Neutrophil (primary cell): ENCODE measurements at regions not wholly inside any gene's neighbourhood (a gene's known extent, or its start where the extent isn't known, plus 50 kb on each side); places are given as distances from the start of the nearest gene placed in this dataset.

Source experiments
- H3K27ac ChIP-seq: fragments of 200-600 bp; sonication (generic); 2 replicates; pipeline ENCODE4 v1.5.1; 2016; ENCODE audit warnings: mild to moderate bottlenecking, moderate library complexity
- H3K27me3 ChIP-seq: fragments of 200-600 bp; sonication (generic); 2 replicates; pipeline ENCODE4 v1.6.0; 2016; ENCODE audit warnings: mild to moderate bottlenecking
- H3K36me3 ChIP-seq: fragments of 200-600 bp; sonication (generic); 2 replicates; pipeline ENCODE4 v1.5.1; 2017
- H3K4me1 ChIP-seq, 2 experiments: fragments of 200-600 bp in 1 of 2; sonication (generic) in 1 of 2; 1 replicate in 1 of 2; 2 replicates in 1 of 2; pipeline versions ENCODE4 v1.5.1 to v1.6.1; 2013 to 2016; ENCODE audit warnings: low read depth in 1 of 2, low read length in 1 of 2, mild to moderate bottlenecking in 1 of 2, moderate library complexity in 1 of 2; ENCODE audit not compliant: control insufficient read depth in 1 of 2, insufficient read depth in 1 of 2
- H3K4me3 ChIP-seq, 2 experiments: fragments of 200-600 bp in 1 of 2; sonication (generic) in 1 of 2; 1 replicate in 1 of 2; 2 replicates in 1 of 2; pipeline ENCODE4 v1.5.1; 2013 to 2016; ENCODE audit warnings: low read depth in 1 of 2, low read length in 1 of 2, mild to moderate bottlenecking in 1 of 2, moderate library complexity in 1 of 2
- H3K9me3 ChIP-seq: fragments of 200-600 bp; sonication (generic); 2 replicates; pipeline ENCODE4 v1.5.1; 2016
- TF ChIP-seq, protein P1 (sequence below): fragments of 200-600 bp; sonication (generic); IDR thresholded peaks from 2 replicates; pipeline ENCODE4 v1.5.1; 2016; ENCODE audit warnings: antibody characterized with exemption

DNA sequence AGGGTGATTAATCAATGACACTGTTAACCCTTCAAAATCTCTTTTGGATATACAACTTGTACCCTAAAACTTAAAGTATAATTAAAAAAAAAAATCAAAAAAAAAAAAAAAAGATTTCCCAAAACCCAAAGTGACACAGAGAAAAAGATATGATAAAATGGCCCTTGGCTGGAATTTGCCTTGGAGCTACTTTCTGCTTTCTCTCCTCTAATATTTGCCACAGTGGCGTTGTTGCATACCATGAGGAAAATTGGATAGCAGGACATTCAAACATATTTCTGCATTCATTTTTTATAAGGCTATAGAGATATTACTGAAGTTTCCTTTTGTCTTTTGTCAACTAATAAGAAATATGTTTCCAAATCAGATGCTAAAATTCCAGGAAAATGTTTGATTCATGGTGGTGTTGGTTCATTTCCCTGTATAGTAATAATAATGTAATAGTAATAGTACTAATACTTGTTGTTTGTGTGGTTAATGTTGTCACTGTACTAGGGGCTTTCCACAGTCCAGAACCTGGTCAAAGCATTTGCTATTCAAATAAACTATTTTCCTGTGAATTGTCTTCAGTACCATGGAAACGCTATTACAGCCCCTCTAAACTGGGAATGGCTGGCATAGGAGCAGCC is 441.3 kb upstream of the THBS1 start:
- H3K9me3 ChIP-seq, result no peaks in the 10 kb centered on the region
- H3K4me1 ChIP-seq, result no peaks in the 10 kb centered on the region
- peaks cover 5% of the 10 kb centered on the region for H3K27me3 ChIP-seq
- no peaks in the 10 kb centered on the region for H3K36me3 ChIP-seq
- TF ChIP-seq, protein P1, sequence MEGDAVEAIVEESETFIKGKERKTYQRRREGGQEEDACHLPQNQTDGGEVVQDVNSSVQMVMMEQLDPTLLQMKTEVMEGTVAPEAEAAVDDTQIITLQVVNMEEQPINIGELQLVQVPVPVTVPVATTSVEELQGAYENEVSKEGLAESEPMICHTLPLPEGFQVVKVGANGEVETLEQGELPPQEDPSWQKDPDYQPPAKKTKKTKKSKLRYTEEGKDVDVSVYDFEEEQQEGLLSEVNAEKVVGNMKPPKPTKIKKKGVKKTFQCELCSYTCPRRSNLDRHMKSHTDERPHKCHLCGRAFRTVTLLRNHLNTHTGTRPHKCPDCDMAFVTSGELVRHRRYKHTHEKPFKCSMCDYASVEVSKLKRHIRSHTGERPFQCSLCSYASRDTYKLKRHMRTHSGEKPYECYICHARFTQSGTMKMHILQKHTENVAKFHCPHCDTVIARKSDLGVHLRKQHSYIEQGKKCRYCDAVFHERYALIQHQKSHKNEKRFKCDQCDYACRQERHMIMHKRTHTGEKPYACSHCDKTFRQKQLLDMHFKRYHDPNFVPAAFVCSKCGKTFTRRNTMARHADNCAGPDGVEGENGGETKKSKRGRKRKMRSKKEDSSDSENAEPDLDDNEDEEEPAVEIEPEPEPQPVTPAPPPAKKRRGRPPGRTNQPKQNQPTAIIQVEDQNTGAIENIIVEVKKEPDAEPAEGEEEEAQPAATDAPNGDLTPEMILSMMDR, result no peak
- H3K27ac ChIP-seq, result no peak overlapping the region
- H3K4me3 ChIP-seq, result no peak overlapping the region

DNA sequence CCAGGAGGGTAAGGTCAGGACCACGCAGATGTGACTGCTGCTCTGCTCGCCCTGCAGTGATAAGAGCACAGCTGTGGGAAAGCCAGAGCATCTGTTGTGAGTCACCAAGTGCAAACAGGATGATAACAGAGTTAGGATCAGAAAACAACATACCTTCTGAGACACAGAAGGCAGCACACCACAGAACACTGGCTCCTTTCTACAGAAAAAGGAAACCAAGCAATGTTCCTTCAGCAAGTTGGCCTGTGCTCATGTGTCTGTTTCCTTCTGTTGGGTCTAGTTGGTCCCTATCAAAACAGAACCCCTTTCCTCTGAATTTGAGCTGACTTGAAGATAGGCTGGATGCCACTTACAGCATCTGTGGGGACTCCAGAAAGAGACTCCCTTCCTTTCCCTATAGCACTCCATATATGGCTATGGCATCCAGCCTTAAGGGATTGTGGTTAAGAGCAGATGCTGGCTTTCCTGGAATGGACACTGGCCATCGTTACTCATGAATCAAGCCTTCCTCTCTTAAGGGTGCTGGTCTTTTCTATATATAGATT is 440.7 kb upstream of the THBS1 start:
- no peak overlapping the region for H3K4me3 ChIP-seq
- no peaks in the 10 kb centered on the region for H3K9me3 ChIP-seq
- no peaks in the 10 kb centered on the region for H3K36me3 ChIP-seq
- no peaks in the 10 kb centered on the region for H3K4me1 ChIP-seq
- H3K27me3 ChIP-seq, result peaks cover 5% of the 10 kb centered on the region
- TF ChIP-seq, protein P1, result no peak
- no peak overlapping the region for H3K27ac ChIP-seq

DNA sequence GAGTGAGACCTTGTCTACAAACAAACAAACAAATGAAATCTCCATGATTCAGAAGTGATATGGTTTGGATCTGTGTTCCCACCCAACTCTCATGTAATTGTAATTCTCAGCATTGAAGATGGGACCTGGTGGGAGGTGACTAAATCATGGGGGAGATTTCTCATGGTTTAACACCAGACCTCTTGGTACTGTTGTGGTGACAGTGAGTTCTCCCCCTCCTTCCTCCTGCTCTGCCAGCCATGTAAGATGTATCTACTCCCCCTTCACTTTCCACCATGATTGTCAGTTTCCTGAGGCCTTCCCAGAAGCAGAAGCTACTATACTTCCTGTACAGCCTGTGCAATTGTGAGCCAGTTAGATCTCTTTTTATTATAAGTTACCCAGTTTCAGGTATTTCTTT is 438.4 kb upstream of the THBS1 start:
- Histone ChIP-seq H3K27ac (no peak overlapping the region), H3K27me3 (peaks cover 5% of the 10 kb centered on the region), H3K4me3 (no peak overlapping the region), H3K36me3 (no peaks in the 10 kb centered on the region), H3K9me3 (no peaks in the 10 kb centered on the region), H3K4me1 (no peaks in the 10 kb centered on the region)
- TF ChIP-seq, protein P1, result no peak

DNA sequence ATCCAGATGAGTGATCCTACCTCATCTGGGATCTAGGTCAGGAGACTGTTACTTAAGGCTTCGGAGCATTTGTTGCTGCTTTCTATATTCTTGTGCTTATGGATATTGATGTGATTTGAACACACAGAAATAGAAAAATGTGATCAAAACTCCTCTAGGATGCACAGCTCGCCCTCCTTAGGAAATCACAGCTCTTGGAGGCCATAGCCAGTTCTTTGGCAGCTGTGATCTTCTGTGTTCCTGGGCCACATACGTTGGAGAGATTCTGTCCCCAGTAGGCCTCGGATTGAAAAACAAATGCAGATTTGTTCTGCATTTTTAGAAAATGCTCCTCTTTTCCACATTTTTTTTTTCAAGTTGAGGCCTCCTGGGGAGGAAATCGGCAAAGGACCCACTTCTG is 437.4 kb upstream of the THBS1 start:
- Histone ChIP-seq H3K27ac (no peak overlapping the region), H3K27me3 (peaks cover 5% of the 10 kb centered on the region), H3K4me1 (no peaks in the 10 kb centered on the region), H3K4me3 (no peak overlapping the region), H3K36me3 (no peaks in the 10 kb centered on the region), H3K9me3 (no peaks in the 10 kb centered on the region)
- TF ChIP-seq, protein P1, result no peak

DNA sequence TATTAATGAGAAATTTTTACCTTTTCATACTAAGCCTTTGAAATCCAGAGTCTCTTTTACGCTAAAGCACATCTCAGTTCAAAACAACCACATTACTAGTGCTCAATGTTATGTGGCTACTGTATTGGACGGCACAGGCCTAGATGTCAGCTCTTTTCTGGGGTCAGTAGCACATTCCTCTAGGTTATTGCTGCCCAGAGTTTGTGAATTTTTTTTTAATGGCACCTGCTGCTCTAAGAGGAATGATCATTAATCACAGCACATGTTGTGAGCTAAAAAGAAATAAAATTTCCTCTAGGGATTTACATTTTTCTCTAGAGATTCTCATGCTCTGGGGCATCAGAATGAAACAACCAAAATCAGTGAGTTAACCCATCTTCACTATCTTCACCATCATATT is 436.8 kb upstream of the THBS1 start:
- H3K27me3 ChIP-seq, result peaks cover 5% of the 10 kb centered on the region
- H3K4me3 ChIP-seq, result no peak overlapping the region
- H3K36me3 ChIP-seq, result no peaks in the 10 kb centered on the region
- TF ChIP-seq, protein P1, result no peak
- no peaks in the 10 kb centered on the region for H3K4me1 ChIP-seq
- H3K9me3 ChIP-seq, result no peaks in the 10 kb centered on the region
- H3K27ac ChIP-seq, result no peak overlapping the region
